ENCODE measurements at regions not wholly inside any gene's neighbourhood (a gene's known extent, or its start where the extent isn't known, plus 50 kb on each side); places are given as distances from the start of the nearest gene placed in this dataset.
A peak's percentile ranks its signal among the peaks of the same experiment; 100 is the strongest.

- DNase-seq = no peak
Measured at GRCh38 chr2:226153553-226153952, 646.1 kb downstream of the IRS1 start.

GRCh38 chr2:226151157-226151556 lies 648.5 kb downstream of the IRS1 start:
- no peak for DNase-seq

GRCh38 chr2:226143091-226143490 lies 656.5 kb downstream of the IRS1 start:
- DNase-seq = no peak

- no peak for DNase-seq
Measured at GRCh38 chr2:226142463-226142862, 657.2 kb downstream of the IRS1 start.

DNA sequence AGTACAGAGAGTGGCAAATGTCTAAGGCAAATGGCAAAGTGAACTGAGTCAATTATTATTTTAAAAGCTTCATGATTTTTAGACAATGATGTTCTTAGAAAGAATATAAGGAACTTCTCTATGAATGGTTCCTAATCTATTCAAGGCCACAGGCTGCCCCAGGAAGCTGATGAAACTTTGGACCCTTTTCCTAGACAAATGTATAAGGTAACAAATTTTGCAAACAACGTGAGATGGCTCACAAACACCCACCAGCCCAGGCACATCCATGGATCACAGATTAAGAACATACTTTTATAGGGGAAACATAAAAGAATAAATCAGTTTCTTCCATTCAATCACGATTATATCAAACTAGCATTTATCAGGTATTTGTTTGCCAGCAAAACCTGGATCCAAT lies 659.0 kb downstream of the IRS1 start:
- DNase-seq = no peak

GRCh38 chr2:226139759-226140158 lies 659.9 kb downstream of the IRS1 start:
- peak in 1 of 2 donors; percentile 29 for DNase-seq

GRCh38 chr2:226137201-226137811 lies 662.3 kb downstream of the IRS1 start:
- peak; percentile 44 to 48 for DNase-seq

DNA sequence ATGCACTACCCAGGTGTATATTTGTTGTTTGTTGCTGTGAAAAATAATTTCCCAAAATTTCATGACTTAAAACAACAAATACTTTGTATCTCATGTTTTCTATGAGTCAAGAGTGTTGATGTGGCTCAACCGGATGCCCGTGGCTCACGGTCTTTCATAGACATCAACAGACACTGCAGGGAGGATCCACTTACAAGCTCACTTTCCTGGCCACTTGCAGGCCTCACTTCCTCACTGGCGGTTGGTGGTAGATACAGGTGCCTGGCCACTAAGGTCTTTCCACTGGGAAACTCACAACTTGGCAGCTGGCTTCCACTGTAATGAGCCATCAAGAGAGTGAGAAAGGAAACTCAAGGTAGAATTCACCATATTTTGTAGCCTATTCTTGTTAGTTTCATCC lies 662.9 kb downstream of the IRS1 start:
- DNase-seq = no peak

DNA sequence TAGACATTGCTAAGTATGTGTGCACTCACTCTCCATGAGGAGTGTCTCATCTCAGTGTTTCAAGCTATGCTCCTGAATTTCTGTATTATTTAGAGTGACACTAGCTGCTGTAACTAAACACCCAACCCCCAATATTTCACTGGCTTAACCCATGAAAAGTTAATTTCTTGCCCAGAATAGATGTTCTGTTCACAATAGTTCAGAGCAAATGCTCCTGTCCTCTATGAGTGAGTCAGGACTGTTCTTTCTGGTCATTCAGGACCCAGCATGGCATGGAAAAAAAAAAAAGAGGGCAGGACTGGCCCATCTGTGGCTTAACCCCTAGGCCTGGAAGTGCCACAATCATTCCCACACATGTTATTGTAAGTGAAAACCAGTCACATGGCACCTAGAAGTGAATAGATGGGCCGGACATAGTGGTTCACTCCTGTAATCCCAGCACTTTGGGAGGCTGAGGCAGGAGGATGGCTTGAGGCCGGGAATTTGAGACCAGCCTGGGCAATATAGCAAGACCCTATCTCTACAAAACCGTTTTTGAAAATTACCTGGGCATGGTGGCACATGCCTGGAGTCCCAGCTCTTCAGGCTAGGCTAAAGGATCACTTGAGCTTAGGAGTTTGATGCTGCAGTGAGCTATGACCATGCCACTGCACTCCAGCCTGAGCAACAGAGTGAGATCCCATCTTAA lies 663.6 kb downstream of the IRS1 start:
- no peak for DNase-seq

DNA sequence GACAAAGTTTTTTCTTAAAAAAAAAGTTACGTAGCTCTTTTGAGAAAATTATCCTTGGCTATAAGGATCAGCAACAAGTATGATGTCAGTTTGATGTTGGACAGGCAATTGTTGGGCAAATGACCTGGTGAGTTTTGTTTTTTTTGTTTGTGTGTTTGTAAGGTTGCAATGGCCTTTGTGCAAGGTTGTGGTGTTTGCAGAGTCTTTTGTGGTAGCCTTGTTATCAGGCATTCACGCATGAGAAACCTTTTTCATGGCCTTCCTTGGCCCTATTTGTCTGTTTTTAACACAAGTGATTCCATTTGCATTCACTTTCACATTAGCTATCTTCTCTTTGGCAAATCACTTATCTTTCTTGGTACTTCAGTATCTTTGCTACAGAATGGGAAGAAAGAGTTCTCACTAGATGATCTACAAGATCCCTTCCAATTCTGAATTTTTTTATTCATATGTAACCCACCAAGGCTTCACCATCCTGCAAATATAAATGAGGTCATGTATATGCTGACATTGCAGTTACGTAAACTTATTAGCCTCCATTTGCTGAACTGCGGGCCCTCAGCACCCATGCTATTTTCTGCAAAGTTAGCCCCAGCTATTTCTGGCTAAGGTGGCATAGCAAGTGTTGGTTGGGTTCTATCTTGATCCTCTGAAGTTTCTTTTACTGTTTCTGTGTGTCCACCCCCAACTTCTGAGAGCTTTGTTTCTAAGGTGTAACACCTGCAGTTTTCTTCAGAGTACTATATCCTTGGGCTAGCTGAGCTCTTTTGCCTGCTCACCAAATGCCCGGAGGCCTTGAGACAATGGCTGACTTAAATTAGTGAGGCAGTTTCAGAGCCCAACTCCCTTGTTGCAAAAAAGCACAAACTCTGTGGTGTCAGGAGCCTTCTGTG lies 667.1 kb downstream of the IRS1 start:
- DNase-seq = no peak

DNA sequence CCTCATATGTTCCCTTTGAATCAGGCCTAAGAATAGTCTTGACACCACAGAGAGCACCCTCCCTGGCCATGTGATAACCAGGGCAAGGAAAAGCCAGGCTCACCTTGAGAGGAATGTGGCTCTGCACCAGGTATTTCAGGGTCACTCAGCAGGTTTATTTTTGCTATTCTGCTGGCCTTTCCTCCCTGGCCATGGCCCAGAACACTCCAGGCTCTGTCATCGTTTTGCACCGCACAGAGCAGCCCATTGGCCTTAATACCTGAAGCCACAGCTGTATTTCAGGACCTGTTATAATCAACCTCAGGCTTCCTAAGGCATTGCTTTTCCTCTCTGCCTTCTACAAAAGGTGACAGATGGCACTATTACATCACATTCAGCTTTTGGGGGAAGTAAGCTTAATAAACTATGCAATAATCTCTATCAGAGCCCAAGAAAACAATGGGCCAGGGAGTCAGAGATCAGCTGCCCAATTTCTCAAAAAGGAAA lies 668.3 kb downstream of the IRS1 start:
- peak in 1 of 2 donors; percentile 29 for DNase-seq

GRCh38 chr2:226130192-226130591 lies 669.4 kb downstream of the IRS1 start:
- DNase-seq = no peak

GRCh38 chr2:226127682-226128081 lies 671.9 kb downstream of the IRS1 start:
- DNase-seq = no peak

DNA sequence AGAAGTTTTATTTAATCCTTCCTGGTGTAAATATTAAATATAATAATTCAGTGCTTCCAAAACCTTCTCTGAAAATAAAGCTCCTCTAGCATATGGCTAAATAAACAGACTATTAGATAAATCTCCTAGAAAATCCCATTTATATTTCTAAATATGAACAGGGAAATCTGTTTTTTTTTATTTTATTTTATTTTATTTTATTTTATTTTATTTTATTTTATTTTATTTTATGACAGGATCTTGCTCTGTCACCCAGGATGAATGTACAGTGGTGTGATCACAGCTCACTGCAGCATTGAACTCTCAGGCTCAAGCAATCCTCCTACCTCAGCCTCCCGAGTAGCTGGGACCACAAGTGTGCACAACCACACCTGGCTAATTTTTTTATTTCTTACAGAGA lies 673.5 kb downstream of the IRS1 start:
- DNase-seq = no peak

- no peak for DNase-seq
Measured at GRCh38 chr2:226125176-226125883, 674.3 kb downstream of the IRS1 start.

- no peak for DNase-seq
Measured at GRCh38 chr2:226124548-226125011, 675.0 kb downstream of the IRS1 start.

DNA sequence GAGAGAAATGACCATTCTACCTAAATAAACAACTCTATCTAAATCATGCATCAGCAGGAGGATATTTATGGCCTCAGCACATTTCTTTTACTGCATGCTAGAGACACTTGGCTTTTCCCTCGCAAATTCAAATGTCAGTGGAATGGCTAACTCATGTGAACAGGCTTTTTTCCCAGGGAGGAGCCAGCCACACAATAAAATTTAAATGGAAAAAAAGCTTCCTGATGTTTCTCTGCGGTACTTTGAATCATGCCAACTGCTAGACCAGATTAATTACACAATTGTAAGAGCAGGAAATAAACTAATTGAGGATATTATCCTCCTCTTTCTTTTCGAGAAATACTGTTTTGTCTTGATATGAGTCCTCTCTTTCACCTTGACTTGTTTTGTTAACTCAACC lies 676.3 kb downstream of the IRS1 start:
- no peak for DNase-seq

- peak; percentile 46 to 69 for DNase-seq
Measured at GRCh38 chr2:226122041-226122440, 677.6 kb downstream of the IRS1 start.

DNA sequence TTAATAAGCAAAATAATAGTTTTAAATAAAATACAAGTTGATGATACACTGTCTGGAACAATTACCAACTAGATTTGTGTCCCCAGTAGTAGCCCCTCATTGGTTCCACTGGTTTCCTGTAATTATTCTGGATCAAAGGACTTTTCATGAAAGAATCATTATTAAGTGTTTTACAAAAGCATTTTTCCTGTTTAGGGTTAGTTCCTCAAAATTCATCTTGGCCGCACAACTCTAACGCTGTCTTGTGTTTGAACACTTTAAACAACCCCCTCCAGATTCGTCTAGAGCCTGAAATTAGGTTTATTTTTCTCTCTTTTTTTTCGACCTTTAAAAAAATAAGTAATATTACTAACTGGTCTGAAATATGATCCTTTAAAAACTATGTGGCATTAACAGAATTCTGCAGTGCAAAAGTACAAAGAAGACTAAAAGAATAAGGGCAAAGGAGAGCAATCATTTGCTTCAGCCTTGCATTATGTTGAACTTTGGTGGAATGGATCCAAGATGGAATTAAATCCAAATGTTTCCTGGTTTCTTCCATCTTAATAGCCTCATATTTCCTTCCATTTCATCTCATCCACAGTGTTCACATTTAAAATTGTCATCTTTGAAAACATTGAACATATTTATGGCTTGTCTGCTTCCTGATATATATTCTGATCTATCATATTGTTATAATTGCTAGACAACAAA lies 678.4 kb downstream of the IRS1 start:
- peak in 1 of 2 donors; percentile 44 for DNase-seq

- DNase-seq = peak; percentile 94 to 96
Measured at GRCh38 chr2:226118471-226119429, 680.9 kb downstream of the IRS1 start.

DNA sequence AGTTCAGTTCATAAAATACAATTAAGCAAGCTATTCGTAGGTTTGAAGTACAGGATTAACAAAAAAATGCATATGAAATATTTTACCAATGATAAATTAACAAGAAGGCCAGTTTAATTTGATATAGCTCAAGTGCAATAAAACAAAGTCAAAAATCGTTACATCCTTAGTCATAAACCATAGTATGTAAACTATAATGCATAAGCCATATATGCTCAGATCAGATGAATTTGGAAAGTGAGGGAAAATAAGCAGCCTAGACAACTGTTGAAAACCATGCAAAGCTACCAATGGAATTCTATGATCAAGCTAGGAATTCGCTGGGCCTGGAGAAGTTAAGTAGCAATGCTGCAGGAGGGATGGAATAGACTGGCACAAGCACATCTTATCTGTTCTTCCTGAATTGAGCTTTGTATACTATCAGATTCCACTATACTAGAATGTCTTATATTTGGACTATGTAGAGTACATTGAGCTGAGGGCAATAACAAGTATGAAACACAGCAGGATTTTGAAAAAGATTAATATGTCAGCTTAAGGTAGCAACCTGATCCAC lies 682.0 kb downstream of the IRS1 start:
- DNase-seq = no peak
